SU-DHL-6 (cell line): ENCODE measurements at regions not wholly inside any gene's neighbourhood (a gene's known extent, or its start where the extent isn't known, plus 50 kb on each side); places are given as distances from the start of the nearest gene placed in this dataset.

Experiments used
- H2AFZ ChIP-seq: fragments of 200-600 bp; sonication (generic); 2 replicates; pipeline ENCODE4 v1.6.1; 2014; ENCODE audit warnings: low read depth, mild to moderate bottlenecking, moderate library complexity, mixed read lengths, antibody characterized with exemption, low read length; ENCODE audit not compliant: severe bottlenecking
- H3F3A ChIP-seq: fragments of 200-600 bp; shearing (Covaris generic); 2 replicates; pipeline ENCODE4 v1.6.0; 2016; ENCODE audit warnings: antibody characterized with exemption, mild to moderate bottlenecking; ENCODE audit not compliant: insufficient read depth
- H3K27ac ChIP-seq: fragments of 200-600 bp; sonication (generic); 2 replicates; pipeline ENCODE4 v1.5.1; 2016; ENCODE audit warnings: low read depth, mild to moderate bottlenecking, low read length, moderate library complexity, mixed read lengths
- H3K27me3 ChIP-seq: fragments of 200-600 bp; sonication (generic), shearing (Covaris generic); 2 replicates; pipeline ENCODE4 v1.6.0; 2014; ENCODE audit warnings: mild to moderate bottlenecking, low read length
- H3K36me3 ChIP-seq: fragments of 200-600 bp; sonication (generic); 2 replicates; pipeline ENCODE4 v1.6.1; 2014; ENCODE audit warnings: mild to moderate bottlenecking, low read length, mixed read lengths
- H3K4me2 ChIP-seq: fragments of 300-600, 200-600 bp; shearing (Covaris generic), sonication (generic); 2 replicates; pipeline ENCODE4 v1.6.0; 2014; ENCODE audit warnings: low read length, low read depth, mild to moderate bottlenecking; ENCODE audit not compliant: poor library complexity, severe bottlenecking
- H3K4me3 ChIP-seq: fragments of 200-600 bp; sonication (generic); 2 replicates; pipeline ENCODE4 v1.5.1; 2014; ENCODE audit warnings: antibody characterized with exemption, low read length, mild to moderate bottlenecking, mixed read lengths; ENCODE audit not compliant: insufficient read depth, poor library complexity, severe bottlenecking
- H3K79me2 ChIP-seq: fragments of 200-600 bp; sonication (generic); 2 replicates; pipeline ENCODE4 v1.6.1; 2014; ENCODE audit warnings: mild to moderate bottlenecking, low read length, moderate library complexity; ENCODE audit not compliant: insufficient read depth
- H3K9ac ChIP-seq: fragments of 200-600 bp; sonication (generic); 2 replicates; pipeline ENCODE4 v1.7.0; 2014; ENCODE audit warnings: mild to moderate bottlenecking, low read length
- H3K9me2 ChIP-seq: fragments of 200-600 bp; sonication (generic); replicated peaks from 2 replicates; pipeline ENCODE4 v1.6.1; 2014; ENCODE audit warnings: low read length; ENCODE audit not compliant: insufficient read depth
- H3K9me3 ChIP-seq: fragments of 200-600 bp; sonication (generic); 2 replicates; pipeline ENCODE4 v1.6.1; 2014; ENCODE audit warnings: low read length, mixed read lengths; ENCODE audit not compliant: insufficient read depth
- H4K20me1 ChIP-seq: fragments of 200-600 bp; sonication (generic); 2 replicates; pipeline ENCODE4 v1.6.1; 2014; ENCODE audit warnings: low read depth, mild to moderate bottlenecking, antibody characterized with exemption, low read length, moderate library complexity, mixed read lengths
- EZH2phosphoT487 ChIP-seq: fragments of 200-600 bp; sonication (generic), shearing (Covaris generic); conservative IDR thresholded peaks from 2 replicates; pipeline ENCODE4 v1.6.1; 2018; ENCODE audit warnings: mild to moderate bottlenecking, antibody characterized with exemption, low read length, moderate library complexity, mixed read lengths
- TF ChIP-seq, protein P1 (sequence below): fragments of 200-600 bp; sonication (generic); IDR thresholded peaks from one replicate; pipeline ENCODE4 v1.5.1; 2017; ENCODE audit warnings: antibody characterized with exemption, mild to moderate bottlenecking, low read length, moderate library complexity; ENCODE audit not compliant: insufficient read depth, poor library complexity, severe bottlenecking

DNA sequence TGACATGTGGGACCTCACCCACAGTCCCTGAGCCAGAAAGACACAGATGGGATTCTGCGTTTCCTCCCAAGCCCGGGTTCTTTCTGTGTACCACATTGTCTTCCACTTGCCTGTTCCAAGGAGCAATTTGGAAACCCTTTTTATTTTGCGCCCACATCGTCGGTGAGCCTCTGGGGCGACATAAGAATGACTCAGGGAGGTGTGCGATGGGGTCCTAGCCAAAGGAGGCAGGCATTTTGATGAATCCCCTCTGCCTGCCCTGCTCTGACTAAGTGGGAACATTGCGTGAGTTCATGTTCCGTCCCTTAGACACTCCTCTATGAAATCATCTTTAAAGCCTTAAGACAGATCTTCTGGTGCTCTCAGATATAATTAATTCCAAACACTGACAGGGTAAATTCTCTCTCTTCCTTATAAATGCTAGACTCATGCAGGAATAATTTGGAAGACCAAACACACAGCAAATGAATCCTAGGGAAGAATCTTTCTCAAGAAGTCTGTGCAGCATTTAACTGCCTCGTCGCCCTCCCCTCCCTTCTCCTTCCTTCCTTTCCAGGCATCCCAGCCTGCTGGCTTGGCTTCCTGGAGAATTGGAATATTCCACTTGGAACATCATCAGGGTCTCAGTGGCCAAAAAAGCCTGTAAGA lies 52.7 kb upstream of the FOXF1 start:
- H2AFZ ChIP-seq: no peak overlapping the region
- H3K9ac ChIP-seq: no peak overlapping the region
- TF ChIP-seq EZH2phosphoT487: no peak
- TF ChIP-seq, protein P1, sequence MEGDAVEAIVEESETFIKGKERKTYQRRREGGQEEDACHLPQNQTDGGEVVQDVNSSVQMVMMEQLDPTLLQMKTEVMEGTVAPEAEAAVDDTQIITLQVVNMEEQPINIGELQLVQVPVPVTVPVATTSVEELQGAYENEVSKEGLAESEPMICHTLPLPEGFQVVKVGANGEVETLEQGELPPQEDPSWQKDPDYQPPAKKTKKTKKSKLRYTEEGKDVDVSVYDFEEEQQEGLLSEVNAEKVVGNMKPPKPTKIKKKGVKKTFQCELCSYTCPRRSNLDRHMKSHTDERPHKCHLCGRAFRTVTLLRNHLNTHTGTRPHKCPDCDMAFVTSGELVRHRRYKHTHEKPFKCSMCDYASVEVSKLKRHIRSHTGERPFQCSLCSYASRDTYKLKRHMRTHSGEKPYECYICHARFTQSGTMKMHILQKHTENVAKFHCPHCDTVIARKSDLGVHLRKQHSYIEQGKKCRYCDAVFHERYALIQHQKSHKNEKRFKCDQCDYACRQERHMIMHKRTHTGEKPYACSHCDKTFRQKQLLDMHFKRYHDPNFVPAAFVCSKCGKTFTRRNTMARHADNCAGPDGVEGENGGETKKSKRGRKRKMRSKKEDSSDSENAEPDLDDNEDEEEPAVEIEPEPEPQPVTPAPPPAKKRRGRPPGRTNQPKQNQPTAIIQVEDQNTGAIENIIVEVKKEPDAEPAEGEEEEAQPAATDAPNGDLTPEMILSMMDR: no peak
- no peaks in the 10 kb centered on the region for H4K20me1 ChIP-seq
- no peak overlapping the region for H3K4me2 ChIP-seq
- no peak overlapping the region for H3K27ac ChIP-seq
- no peaks in the 10 kb centered on the region for H3K9me2 ChIP-seq
- no peaks in the 10 kb centered on the region for H3K27me3 ChIP-seq
- H3F3A ChIP-seq: no peaks in the 10 kb centered on the region
- H3K9me3 ChIP-seq: no peaks in the 10 kb centered on the region
- H3K36me3 ChIP-seq: no peaks in the 10 kb centered on the region
- no peak overlapping the region for H3K4me3 ChIP-seq
- H3K79me2 ChIP-seq: no peaks in the 10 kb centered on the region

DNA sequence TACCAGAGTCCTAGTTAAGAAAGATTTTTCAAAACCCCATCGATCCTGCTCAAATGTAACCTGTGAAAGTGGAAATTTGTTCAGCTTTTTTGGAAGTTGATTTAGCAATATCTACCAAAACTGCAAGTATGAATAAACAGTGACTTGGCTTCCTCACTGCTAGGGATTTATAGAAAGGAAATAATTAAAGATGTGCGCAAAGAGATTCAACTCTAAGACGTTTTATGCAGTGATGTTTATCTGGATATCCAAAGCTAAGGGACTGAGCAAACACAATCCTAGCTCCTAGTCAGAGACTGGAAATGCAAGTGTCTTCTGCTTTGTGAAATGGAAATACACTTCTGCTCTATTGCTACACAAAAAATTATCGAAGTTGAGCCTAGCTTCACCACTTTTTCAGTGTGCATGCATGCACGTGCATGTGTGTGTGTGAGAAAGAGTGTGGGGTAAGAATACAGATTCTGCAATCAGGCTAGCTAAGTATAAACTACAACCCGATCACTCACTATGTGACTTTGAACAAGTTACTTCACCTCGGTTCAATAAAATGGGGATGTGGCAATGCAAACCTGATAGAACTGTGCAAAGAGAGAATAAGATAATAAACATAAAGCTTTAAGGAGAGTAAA lies 52.1 kb upstream of the FOXF1 start:
- Histone ChIP-seq H3K79me2 (no peaks in the 10 kb centered on the region), H3K9me2 (no peaks in the 10 kb centered on the region), H3K4me3 (no peak overlapping the region), H3K9me3 (no peaks in the 10 kb centered on the region), H3K4me2 (no peak overlapping the region), H3K27me3 (no peaks in the 10 kb centered on the region), H2AFZ (no peak overlapping the region), H3K36me3 (no peaks in the 10 kb centered on the region), H3K27ac (no peak overlapping the region), H3K9ac (no peak overlapping the region), H4K20me1 (no peaks in the 10 kb centered on the region), H3F3A (no peaks in the 10 kb centered on the region)
- TF ChIP-seq, protein P1: no peak
- no peak for TF ChIP-seq EZH2phosphoT487

- peaks cover 4% of the 10 kb centered on the region; the same call in 1 of the 2 replicates for H3K9me3 ChIP-seq
- H3F3A ChIP-seq: no peaks in the 10 kb centered on the region
- no peaks in the 10 kb centered on the region for H3K27me3 ChIP-seq
- no peak overlapping the region for H2AFZ ChIP-seq
- no peak overlapping the region for H3K27ac ChIP-seq
- H4K20me1 ChIP-seq: no peaks in the 10 kb centered on the region
- no peaks in the 10 kb centered on the region for H3K9me2 ChIP-seq
- TF ChIP-seq, protein P1: no peak
- TF ChIP-seq EZH2phosphoT487: no peak
- no peak overlapping the region for H3K4me3 ChIP-seq
- no peak overlapping the region for H3K4me2 ChIP-seq
- no peak overlapping the region for H3K9ac ChIP-seq
- H3K36me3 ChIP-seq: no peaks in the 10 kb centered on the region
- H3K79me2 ChIP-seq: no peaks in the 10 kb centered on the region
Measured at GRCh38 chr16:86459266-86459665, 51.1 kb upstream of the FOXF1 start.
